ENCODE measurements at regions not wholly inside any gene's neighbourhood (a gene's known extent, or its start where the extent isn't known, plus 50 kb on each side); places are given as distances from the start of the nearest gene placed in this dataset.
"Not testable (repeated sequence)": the region's sequence is repeated elsewhere in the genome, so short reads cannot be mapped to it uniquely, and the experiment has no call there.

DNA sequence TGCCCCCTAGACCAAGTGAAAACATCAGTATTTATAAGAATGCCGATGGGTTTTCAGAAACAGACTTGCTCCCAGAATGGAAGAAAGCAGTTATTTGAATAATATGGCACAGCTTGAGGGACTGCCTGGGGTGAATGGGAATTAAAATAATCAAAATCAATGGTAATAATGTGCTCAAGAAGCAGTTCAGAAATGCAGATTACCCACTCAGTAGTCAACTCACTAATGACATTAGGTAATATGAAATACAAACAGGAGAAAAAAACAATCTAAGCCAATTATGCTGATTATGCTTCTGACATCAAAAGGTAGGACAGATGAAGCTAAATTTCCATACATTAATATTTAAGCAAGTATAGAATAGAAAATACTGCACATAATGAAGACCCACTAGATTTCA is 179.3 kb downstream of the ENC1 start:
- DNase-seq (ENCODE audit: low read depth): no peak

DNA sequence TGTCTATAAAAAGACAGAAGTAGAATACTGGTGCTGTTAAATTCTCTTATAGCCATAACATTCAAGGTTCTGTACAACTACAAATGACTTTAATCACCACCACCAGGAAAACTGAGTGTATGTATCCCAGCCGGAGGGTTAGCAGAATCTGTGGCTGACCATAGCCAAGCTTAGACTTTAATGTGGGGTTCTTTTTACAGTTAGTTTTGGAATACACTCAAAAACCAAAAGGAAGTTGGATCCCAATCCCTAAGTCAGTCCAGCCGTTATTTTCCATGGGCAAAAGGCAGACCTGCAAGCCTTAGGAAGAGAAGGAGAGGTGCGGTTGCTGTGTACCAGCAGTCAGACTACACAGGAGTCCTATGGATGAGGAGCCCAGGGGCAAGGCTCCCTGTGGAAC is 179.8 kb downstream of the ENC1 start:
- no peak for DNase-seq (ENCODE audit: low read depth)

DNA sequence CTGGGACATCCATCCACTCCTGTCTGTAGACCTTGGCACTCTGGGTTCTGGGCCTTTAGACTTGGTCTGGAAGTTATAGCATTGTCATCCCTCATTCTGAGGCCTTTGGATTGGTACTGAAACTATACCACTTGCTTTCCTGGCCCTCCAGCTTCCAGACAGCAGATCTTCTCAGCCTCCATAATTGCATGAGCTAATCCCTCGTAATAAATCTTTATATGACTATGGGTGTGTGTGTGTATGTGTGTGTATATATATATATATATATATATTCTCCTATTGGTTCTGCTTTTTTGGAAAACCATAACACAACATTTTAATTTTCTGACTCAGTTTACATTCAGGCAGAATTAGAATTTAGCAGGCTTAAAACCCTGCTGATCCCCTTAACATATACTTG is 180.5 kb downstream of the ENC1 start:
- no peak for DNase-seq (ENCODE audit: low read depth)

DNA sequence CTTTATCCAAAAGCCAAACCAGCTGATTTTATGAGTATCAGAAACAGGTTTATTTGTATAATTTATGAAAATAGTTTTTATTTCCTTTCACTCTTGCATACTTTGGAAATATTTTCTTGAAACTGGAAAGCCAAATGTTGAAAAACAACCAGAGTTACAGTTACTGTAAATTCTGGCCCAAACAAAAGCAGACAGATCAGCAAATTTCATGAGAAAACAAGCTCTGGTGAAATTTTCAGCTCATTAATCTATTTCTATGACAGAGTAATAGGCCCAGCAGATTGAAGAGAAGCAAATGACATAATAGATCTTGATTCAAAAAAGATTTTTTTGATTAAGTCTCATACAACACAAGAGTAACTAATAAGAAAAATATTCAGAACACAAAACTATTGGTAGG is 182.7 kb downstream of the ENC1 start:
- DNase-seq (ENCODE audit: low read depth): no peak

DNA sequence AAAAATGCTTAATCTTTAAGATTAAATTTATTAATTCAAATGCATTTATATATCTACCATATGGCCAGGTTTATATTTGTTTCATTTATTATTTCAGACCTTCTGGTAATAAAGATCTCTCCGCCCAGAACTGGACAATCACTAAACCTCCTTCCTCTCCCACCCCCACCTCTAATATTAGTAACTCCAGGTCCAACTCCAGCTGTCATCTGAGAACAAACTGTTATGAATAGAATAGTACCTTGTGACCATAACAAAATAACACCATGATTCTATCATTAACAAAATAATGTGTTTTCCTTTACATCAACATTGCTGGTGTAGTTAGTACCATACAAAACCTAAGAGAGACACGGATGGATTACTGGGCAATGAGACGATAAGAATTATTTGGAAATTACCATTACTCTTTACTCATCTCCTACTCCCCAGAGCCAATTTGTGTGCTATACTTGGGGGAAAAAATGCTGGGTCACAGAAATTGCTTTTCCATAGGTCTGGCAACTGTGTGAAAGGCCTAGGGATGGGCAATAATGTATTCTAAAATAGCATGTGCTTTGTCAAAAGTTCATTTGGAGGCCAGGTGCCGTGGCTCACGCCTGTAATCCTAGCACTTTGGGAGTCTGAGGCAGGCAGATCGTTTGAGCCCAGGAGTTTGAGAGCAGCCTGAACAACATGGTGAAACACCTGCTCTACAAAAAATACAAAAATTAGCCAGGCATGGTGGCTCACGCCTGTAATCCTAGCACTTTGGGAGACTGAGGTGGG is 186.1 kb downstream of the ENC1 start:
- no peak for DNase-seq (ENCODE audit: low read depth)

DNA sequence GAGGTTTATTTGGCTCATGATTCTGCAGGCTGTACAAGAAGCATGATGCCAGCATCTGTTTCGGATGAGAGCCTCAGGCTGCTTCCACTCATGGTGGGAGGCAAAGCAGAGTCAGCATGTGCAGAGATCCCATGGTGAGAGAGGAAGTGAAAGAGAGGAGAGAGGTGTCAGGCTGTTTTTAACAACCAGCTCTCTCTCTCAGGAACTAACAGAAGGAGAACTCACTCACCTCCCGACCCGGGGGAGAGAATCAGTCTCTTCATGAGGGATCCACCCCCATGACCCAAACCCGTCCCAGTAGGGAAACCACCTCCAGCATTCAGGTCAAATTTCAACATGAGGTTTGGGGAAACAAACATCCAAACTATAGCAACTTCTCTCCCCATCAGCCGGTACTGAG is 187.7 kb downstream of the ENC1 start:
- no peak for DNase-seq (ENCODE audit: low read depth)

DNA sequence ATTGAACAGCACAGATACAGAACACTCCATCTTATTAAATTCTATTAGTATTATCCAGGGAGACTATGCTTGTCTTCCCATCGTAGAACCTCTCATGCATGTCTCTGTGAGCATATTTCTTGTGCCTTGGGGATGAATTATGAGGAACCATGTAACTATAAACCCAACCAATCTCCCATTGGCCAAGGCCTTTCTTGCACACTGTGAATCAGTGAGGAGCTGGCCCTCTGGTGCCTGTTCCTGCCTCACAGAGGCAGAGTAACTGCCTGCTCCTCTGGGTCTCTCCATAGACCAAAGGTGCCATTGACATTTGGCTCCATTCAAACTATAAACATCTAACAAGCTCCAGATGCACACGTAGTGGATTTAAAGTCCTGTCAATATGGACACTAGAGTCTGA is 190.4 kb downstream of the ENC1 start:
- DNase-seq (ENCODE audit: low read depth): no peak

DNA sequence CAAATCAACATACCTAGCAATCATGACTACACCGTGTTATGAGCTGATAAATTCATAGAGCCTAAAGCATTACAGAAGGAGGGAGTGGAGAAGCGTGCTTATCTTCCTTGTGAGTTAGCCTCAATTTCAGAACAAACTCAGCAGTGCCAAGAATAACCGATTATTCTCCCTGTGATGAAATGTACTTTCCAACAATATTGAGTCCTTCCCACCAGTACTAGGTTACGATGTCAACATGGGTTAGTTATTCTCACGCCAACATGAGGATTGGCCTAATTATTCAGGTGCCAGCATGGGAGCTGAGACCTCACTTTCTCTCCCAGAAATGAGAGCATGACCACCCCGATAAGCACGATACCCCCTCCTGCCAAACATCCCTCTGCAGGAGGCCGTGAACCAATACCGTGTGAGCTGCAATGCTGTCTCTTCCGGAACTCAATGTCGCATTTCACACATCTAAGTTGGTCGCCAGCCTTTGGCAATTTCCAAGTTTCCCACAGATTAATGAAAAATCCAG is 193.7 kb downstream of the ENC1 start:
- peak; percentile 24 for DNase-seq (ENCODE audit: low read depth)

DNA sequence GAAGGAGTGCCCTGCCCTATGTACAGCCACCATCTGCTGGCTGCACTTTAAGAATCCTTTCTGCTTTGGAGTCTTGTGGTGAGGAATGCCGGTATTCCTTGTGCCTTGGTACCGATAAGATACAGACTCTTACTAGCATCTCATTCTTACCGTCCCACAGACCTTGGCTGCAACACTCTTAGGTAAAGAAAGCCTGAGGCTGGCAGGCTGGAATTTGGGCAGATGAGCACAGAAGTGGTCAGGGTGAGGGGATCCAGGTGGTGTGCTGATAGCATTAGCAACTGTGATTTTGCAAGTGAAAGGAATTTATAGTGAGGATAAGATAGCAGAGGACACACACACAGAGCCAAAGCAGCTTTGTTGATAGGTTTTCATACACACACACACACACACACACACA is 198.1 kb downstream of the ENC1 start:
- peak; percentile 48 for DNase-seq (ENCODE audit: low read depth)

DNA sequence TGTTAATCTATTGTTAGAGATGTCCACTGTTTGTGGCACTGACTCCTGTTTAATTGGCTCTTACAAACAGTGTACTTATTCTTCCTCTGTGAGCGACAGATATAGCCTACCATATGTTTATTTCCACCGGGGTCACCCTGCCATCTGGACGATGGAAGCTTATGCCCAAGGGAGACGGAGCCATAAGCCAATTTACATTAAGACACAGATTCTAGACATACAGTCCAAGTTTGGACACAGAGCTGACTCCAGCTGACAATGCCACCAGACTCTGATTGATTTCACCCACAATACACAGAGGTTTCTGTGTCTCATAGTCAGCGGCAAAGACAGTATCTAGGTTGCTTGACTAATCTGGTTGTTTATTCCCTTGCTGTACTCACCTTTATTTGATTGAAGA is 198.9 kb downstream of the ENC1 start:
- DNase-seq (ENCODE audit: low read depth): no peak

DNA sequence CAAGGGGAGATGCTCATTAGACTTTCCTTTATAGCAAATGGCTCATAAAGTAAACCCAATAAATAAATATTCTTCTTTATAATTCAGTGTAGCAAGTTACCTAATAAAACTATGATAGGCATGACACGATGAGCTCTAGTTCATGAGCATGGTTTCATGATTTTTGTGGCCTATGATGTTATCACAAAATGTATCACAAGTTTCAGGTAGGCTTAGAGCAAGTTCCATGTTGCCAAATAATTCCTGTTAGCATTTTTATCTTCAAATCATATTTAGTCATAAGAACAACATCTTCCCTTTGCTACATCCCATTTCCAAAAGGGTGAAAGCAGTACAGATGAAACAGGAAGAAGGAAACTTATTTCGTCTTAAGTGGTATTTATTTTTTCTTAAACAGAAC is 200.2 kb downstream of the ENC1 start:
- DNase-seq (ENCODE audit: low read depth): no peak

DNA sequence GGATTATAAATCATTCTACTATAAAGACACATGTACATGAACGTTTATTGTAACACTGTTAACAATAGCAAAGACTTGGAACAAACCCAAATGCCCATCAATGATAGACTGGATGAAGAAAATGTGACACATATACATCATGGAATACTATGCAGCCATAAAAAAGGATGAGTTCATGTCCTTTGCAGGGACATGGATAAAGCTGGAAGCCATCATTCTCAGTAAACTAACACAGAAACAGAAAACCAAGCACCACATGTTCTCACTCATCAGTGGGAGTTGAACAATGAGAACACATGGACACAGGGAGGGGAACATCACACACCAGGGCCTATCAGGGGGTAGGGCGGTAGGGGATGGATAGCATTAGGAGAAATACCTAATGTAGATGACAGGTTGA is 202.7 kb downstream of the ENC1 start:
- DNase-seq (ENCODE audit: low read depth): not testable (repeated sequence)

DNA sequence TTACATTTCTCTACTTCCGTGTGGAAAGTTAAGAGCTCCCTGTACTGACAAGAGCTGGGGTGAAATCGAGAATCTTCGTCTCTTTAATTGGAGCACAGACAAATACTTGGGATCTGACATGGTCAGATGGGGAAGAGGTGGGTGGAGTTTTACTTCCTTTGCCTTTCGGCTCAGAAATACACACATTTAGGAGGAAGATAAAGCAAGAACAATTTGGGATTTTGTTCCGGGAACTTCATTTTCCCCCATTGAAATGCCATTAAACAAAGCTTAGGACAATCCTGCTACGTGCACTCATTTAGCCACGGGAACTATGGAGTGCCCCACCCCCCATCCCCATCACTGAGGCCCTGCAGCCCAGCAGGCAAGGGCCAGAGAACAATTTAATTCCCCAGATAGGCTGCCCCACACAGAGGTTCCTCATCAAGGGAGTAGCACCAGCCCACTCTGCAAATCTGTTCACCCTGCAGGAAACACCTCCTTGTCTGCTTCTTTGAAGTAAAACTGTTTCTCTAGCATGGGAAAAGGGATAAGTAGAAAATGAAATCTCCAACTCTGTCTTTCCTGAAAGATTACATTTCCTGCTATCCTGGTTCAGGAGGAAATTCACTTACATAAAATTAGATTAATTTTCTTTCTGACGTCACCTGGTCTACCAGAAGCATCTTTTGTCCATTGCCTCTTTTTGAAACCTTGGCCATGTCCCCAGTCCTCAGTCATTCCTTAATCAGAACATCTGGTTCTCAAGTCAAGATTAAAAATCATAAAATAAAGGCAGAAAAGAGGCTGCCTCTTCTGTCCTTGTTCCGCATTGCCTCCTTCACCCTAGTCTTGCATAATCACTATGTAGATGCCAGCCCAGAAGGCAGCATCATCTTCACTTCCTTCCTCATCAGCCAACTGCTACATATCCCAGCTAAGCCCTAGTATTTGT is 206.4 kb downstream of the ENC1 start:
- DNase-seq (ENCODE audit: low read depth): no peak

DNA sequence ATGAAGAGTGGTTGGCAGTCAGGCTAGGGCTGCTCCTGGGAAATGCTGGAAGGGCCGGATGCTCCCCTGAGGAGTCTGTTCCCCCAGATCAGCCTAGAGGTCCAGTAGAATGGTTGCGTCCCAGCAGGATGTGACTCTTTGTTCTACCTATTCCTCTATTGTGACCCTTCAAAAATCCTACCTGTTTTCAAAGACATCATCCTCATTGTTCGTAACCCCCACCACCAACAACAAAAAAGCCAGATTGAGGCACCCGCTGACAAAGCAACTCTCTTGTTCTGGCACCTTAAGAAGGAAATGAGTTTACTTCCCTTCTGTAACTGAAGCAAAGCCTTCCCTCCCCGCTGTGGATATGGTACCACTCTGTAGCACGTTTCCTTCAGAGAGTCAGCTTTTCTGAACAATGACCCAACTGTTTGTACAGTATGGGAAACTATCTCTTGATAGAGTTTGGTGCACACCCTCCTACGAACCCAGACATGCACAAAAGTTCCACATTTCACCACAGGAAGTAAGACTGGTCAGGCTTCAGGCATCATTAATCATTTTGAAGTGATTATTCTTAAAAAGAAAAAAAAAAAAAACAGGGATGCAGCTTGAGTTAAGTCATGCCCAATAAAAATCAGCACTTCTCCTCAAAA is 207.2 kb downstream of the ENC1 start:
- DNase-seq (ENCODE audit: low read depth): peak; percentile 74

DNA sequence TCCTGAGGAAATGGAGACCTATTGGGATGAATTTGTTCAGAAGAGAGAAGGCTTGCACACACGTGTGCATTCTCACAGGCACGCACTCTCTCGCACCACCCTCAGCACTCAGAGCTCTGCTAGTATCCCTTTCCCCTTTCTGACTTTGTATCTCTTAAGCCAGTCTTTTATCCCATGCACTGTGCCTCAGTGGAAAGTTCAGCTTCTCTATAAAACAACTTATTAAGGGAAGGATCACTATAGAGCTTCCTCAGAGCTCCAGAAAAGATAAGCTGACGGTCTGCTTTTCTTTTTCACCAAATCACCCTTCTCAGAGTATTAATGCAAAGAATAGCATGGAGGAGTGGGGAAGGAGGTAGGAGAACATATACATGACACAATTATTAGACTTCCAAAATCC is 207.8 kb downstream of the ENC1 start:
- no peak for DNase-seq (ENCODE audit: low read depth)

DNA sequence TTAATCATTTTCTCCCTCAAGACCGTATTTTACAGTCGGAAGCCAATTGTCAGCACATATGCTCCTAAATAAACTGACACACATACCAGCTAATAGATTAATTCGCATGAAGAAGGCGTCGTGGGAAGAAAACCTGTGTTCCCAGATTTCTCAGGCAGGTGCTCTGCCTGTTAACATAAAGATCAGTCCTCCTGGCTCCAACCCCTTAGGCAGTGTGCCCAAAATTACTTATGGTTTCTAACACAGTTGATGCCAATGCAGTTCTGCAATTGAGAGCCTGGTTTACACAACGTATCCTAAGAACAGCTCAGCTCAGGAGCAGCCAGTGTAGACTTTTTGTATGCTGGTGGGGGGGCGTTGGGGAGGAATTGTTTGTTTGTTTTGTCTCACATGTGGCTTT is 208.3 kb downstream of the ENC1 start:
- DNase-seq (ENCODE audit: low read depth): no peak

DNA sequence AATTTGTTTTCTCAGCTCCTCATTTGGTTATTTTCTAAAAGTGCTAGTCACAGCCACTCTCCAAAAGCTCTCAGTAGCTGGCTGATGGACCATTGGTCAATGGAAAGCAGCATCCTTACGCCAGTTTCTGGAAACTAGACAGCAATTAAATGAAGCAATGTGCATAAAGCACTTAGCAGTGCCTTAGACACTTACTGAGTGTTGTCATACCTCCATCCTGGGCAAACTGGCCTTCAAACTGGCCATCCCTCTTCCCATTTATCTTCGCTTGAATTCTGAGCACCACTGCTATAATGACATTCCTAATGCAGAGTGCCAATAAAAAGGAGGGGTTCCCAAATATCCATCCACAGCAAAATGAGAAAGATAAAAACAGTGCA is 209.2 kb downstream of the ENC1 start:
- no peak for DNase-seq (ENCODE audit: low read depth)

DNA sequence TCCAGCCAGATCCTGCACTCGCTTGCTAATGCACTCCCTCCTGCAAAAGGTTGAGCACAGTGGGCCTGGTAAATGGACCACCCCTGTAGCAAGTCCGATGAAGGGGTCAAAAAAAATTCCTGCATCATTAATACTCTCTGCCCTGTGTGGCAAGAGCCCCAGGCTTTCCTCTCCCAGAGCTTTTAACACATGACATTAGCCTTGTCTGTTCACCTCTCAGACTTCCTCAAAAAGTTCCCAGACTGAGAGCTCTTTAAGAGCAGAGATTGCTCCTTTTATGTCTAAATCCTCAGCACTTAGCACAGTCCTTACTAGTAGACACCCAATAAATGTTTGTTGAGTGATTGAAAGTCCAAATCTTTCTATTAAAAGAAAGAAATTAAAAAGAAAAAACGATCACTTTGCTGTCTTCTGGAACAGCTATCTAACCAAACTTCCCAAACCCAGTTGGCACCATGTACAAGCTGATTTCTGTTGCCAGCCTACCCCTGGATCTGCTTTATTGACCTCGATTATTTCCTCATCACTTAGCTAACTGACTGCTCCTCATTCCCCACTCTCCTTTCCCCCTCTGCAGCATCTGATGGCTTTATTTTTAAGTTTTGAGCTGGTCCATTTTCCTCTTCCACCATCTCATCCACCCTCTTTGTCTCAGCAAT is 209.8 kb downstream of the ENC1 start:
- no peak for DNase-seq (ENCODE audit: low read depth)

DNA sequence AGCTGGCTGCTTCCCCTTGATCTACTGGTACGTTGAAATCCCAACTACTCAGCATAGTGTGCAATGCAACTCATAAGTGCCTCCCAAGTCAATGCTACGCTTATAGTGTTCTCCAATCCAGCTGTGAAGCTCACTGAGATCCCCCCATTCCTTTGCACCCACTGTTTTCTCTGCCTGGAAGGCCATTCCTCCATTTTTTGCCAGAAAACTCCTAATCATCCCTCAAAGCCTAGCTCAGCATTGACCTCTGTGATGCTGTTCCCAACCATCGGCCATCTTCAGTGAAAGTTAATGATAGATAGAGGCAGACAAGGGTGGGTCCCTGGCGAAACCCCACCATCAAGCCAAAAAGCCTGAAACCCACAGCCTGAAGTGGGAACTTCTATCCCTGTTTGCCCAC is 211.0 kb downstream of the ENC1 start:
- no peak for DNase-seq (ENCODE audit: low read depth)

DNA sequence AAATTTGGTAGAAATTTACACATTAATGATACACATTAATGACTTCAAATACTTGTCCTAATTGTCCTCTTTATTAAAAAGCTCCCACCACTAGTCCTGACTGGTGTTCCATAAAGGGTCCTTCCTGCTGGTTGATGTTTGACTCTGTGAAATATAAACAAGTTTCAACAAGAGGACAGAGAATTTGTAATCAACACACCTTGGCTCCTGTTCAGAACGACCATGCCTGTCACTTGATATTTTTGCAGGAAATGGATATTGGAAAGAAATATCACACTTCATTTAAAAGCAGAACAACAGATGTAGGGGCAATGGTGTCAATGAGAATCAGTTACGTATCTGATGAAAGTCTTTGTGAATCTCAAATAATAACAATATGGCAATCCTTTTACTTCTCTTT is 211.7 kb downstream of the ENC1 start:
- no peak for DNase-seq (ENCODE audit: low read depth)

DNA sequence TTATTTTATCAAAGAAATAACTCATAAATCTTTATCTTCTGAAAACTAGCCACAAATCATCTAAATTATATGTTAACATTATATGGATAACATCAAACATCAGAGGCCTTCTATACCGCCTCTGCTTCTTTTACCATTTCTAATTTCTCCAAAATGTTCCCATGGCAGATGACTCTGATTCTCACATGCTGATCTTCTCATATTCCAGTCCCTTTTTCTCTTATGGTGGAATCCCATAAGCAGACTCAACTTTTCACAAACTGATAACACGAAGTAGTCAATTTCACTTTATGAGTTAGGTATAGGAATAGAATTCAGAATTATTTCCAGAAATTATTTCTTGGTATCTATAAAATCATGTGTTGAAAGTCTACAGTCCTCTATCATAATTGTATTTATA is 212.3 kb downstream of the ENC1 start:
- no peak for DNase-seq (ENCODE audit: low read depth)

DNA sequence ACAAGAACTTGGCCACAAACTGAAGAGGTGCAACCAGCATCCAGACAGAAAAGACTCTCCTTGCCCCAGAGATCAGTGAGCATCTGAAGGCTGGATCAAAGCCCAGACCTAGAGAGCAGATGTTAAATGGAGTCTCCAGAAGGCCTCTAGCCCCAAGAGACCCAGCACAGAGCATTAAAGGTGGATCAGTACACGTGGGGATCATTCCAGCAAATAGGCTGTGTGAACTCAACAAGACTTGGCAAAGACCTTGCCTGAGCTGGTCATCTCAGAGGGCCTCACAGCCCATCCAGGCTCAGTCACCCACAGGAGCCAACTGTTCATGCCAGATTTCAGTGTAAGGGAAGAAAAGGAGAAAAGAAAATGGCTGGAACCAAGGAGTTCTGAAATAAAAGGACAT is 214.0 kb downstream of the ENC1 start:
- no peak for DNase-seq (ENCODE audit: low read depth)
